IMR-90 (cell line): ENCODE measurements at regions not wholly inside any gene's neighbourhood (a gene's known extent, or its start where the extent isn't known, plus 50 kb on each side); places are given as distances from the start of the nearest gene placed in this dataset.

Experiments
- ATAC-seq: fragments of 200-7000 bp; cut with Tn5 transposase; 2 replicates; pipeline ENCODE4 v1.9.1; 2020; ENCODE audit warnings: low read depth, mild to moderate bottlenecking, moderate library complexity
- BruUV-seq: library from RNA; stranded (reverse); fragments of 400-500 nt; replicated peaks from 2 replicates; lab custom pipeline; 2021; lab: Mats Ljungman, UMichigan
- CTCF ChIA-PET: fragments of 300-600 bp; formaldehyde crosslinking; extraction: SDS; loops from one replicate; lab custom pipeline; 2021; ENCODE audit warnings: antibody characterized with exemption; lab: Yijun Ruan, JAX
- POLR2A ChIA-PET: fragments of 300-600 bp; sonication (Branson Sonifier 250); formaldehyde crosslinking; loops from one replicate; lab custom pipeline; 2022; ENCODE audit warnings: antibody characterized with exemption; ENCODE audit not compliant: unreplicated experiment; lab: Charles Lee
- DNase-seq: peaks from one replicate; pipeline ENCODE4 v3.0.0; 2013
- H2AFZ ChIP-seq: replicated peaks from 2 replicates; pipeline ENCODE3; 2013; ENCODE audit warnings: low read length, mild to moderate bottlenecking; ENCODE audit not compliant: poor library complexity
- H2AK5ac ChIP-seq: 2 replicates; pipeline ENCODE4 v1.6.1; 2013; ENCODE audit warnings: low read depth, low read length, inconsistent platforms
- H2AK9ac ChIP-seq: replicated peaks from 2 replicates; pipeline ENCODE3; 2013; ENCODE audit warnings: mild to moderate bottlenecking, low read depth, low read length, moderate library complexity; ENCODE audit not compliant: poor library complexity
- H2BK120ac ChIP-seq: 2 replicates; pipeline ENCODE4 v1.6.1; 2013; ENCODE audit warnings: low read depth, low read length, inconsistent platforms
- H2BK15ac ChIP-seq: 3 replicates; pipeline ENCODE4 v1.6.1; 2013; ENCODE audit warnings: low read depth, low read length, inconsistent platforms
- H2BK20ac ChIP-seq: 2 replicates; pipeline ENCODE4 v1.6.1; 2013; ENCODE audit warnings: low read depth, mild to moderate bottlenecking, inconsistent platforms, low read length, moderate library complexity
- H2BK5ac ChIP-seq: 2 replicates; pipeline ENCODE4 v1.6.1; 2013; ENCODE audit warnings: mild to moderate bottlenecking, low read depth, low read length, inconsistent platforms; ENCODE audit not compliant: poor library complexity, severe bottlenecking
- H3K14ac ChIP-seq: replicated peaks from 2 replicates; pipeline ENCODE4 v1.6.1; 2013; ENCODE audit warnings: low read depth, low read length, inconsistent platforms
- H3K18ac ChIP-seq: 2 replicates; pipeline ENCODE4 v1.6.1; 2013; ENCODE audit warnings: low read depth, low read length, control low read depth
- H3K23ac ChIP-seq: 2 replicates; pipeline ENCODE4 v1.6.1; 2013; ENCODE audit warnings: low read depth, low read length, inconsistent platforms
- H3K27ac ChIP-seq: 2 replicates; pipeline ENCODE4 v1.5.1; 2013; ENCODE audit warnings: mild to moderate bottlenecking, control low read depth, low read length; ENCODE audit not compliant: insufficient read depth
- H3K27me3 ChIP-seq: 2 replicates; pipeline ENCODE4 v1.6.1; 2013; ENCODE audit warnings: low read length; ENCODE audit not compliant: control insufficient read depth, insufficient read depth
- H3K36me3 ChIP-seq: 2 replicates; pipeline ENCODE4 v1.6.1; 2013; ENCODE audit warnings: low read length, mixed read lengths; ENCODE audit not compliant: control insufficient read depth, insufficient read depth
- H3K4ac ChIP-seq: 2 replicates; pipeline ENCODE4 v1.6.1; 2013; ENCODE audit warnings: low read depth, low read length, inconsistent platforms
- H3K4me1 ChIP-seq: 2 replicates; pipeline ENCODE4 v1.6.1; 2013; ENCODE audit warnings: low read length, mixed read lengths; ENCODE audit not compliant: control insufficient read depth, insufficient read depth
- H3K4me2 ChIP-seq: 2 replicates; pipeline ENCODE4 v1.6.1; 2013; ENCODE audit warnings: low read depth, mild to moderate bottlenecking, control low read depth, low read length, moderate library complexity
- H3K4me3 ChIP-seq: 2 replicates; pipeline ENCODE4 v1.5.1; 2013; ENCODE audit warnings: low read depth, mild to moderate bottlenecking, control low read depth, low read length, moderate library complexity; ENCODE audit not compliant: insufficient read depth
- H3K56ac ChIP-seq: 2 replicates; pipeline ENCODE4 v1.6.1; 2013; ENCODE audit warnings: low read length, inconsistent platforms; ENCODE audit not compliant: insufficient read depth; ENCODE audit errors: extremely low read depth
- H3K79me1 ChIP-seq, 2 experiments: 2 replicates each; pipeline ENCODE4 v1.6.1; 2013; ENCODE audit warnings: low read length in 2 of 2, inconsistent platforms in 1 of 2, low read depth in 1 of 2
- H3K9ac ChIP-seq: 2 replicates; pipeline ENCODE4 v1.6.1; 2013; ENCODE audit warnings: low read depth, low read length, control low read depth
- H3K9me1 ChIP-seq: 2 replicates; pipeline ENCODE4 v1.6.1; 2013; ENCODE audit warnings: low read length, inconsistent platforms; ENCODE audit not compliant: insufficient read depth
- H3K9me3 ChIP-seq: 2 replicates; pipeline ENCODE4 v1.6.1; 2013; ENCODE audit warnings: low read length; ENCODE audit not compliant: control insufficient read depth, insufficient read depth
- H4K20me1 ChIP-seq: 2 replicates; pipeline ENCODE4 v1.6.1; 2013; ENCODE audit warnings: low read length, inconsistent platforms; ENCODE audit not compliant: insufficient read depth
- H4K5ac ChIP-seq: 2 replicates; pipeline ENCODE4 v1.6.1; 2013; ENCODE audit warnings: mild to moderate bottlenecking, low read depth, low read length, control low read depth
- H4K8ac ChIP-seq, 2 experiments: 2 replicates each; pipeline ENCODE4 v1.6.1; 2013; ENCODE audit warnings: low read depth in 2 of 2, low read length in 2 of 2, control low read depth in 1 of 2, inconsistent platforms in 1 of 2
- H4K91ac ChIP-seq: 2 replicates; pipeline ENCODE4 v1.6.1; 2013; ENCODE audit warnings: low read depth, low read length, inconsistent platforms; ENCODE audit not compliant: insufficient read depth
- FOS ChIP-seq: fragments of 150-350 bp; IDR thresholded peaks from 2 replicates; pipeline ENCODE4 v1.6.1; 2016; ENCODE audit warnings: low read depth, low read length
- MAZ ChIP-seq: IDR thresholded peaks from 2 replicates; pipeline ENCODE4 v1.6.1; 2012; ENCODE audit warnings: low read depth, mild to moderate bottlenecking, low read length, improper control_type of control experiment, moderate library complexity, borderline replicate concordance
- RCOR1 ChIP-seq: IDR thresholded peaks from 2 replicates; pipeline ENCODE4 v1.6.1; 2012; ENCODE audit warnings: mild to moderate bottlenecking, low read length, improper control_type of control experiment; ENCODE audit not compliant: insufficient replicate concordance
- SMC3 ChIP-seq: fragments of 150-350 bp; IDR thresholded peaks from 2 replicates; pipeline ENCODE4 v1.6.1; 2016; ENCODE audit warnings: low read depth, mild to moderate bottlenecking, antibody characterized with exemption, low read length, moderate library complexity
- USF2 ChIP-seq: fragments of 150-350 bp; IDR thresholded peaks from 2 replicates; pipeline ENCODE4 v1.6.1; 2017; ENCODE audit warnings: mild to moderate bottlenecking, antibody characterized with exemption, low read length, low read depth
- WGBS, 2 experiments: methylation state at CpG; one replicate each; pipeline versions ENCODE4 v1.1.5 to v1.1.7; 2013; ENCODE audit warnings: missing lambda C conversion rate in 2 of 2; ENCODE audit not compliant: insufficient read length in 1 of 2; ENCODE audit errors: extremely low coverage in 2 of 2; 5-methylcytosine and 5-hydroxymethylcytosine counted together
- dilution Hi-C: fragments of 300-500 bp; cut with HindIII; formaldehyde crosslinking; loops from one replicate; pipeline ENCODE4 v1.14.3; 2018; ENCODE audit warnings: low sequenced_read_pairs; ENCODE audit not compliant: unreplicated experiment
- in situ Hi-C: fragments of 300-500 bp; cut with MboI; formaldehyde crosslinking; loops from 3 replicates; pipeline ENCODE4 v1.14.3; 2019; ENCODE audit warnings: low sequenced_read_pairs, inconsistent platforms, mixed read lengths
- intact Hi-C: fragments of 100-400 bp; cut with micrococcal nuclease; formaldehyde crosslinking; loops from 2 replicates; pipeline ENCODE4 v1.10.0; 2022

GRCh38 chr5:5981562-5981961, 396.8 kb downstream of the MED10 start:
- no peak overlapping the region for H2BK5ac ChIP-seq
- CTCF ChIA-PET, result no interaction called here
- H2BK120ac ChIP-seq, result no peak overlapping the region
- no peaks in the 10 kb centered on the region for H3K27me3 ChIP-seq
- TF ChIP-seq RCOR1 (no peak), MAZ (no peak), USF2 (no peak), SMC3 (no peak), FOS (no peak)
- H3K14ac ChIP-seq, result no peak overlapping the region
- H3K4me1 ChIP-seq, result no peaks in the 10 kb centered on the region
- H2AK9ac ChIP-seq, result no peak overlapping the region
- H4K8ac ChIP-seq, result no peak overlapping the region
- dilution Hi-C loops (no loop called here), intact Hi-C loops (no loop called here), in situ Hi-C loops (no loop called here)
- H2AK5ac ChIP-seq, result no peak overlapping the region
- H3K27ac ChIP-seq, result no peak overlapping the region
- no peaks in the 10 kb centered on the region for H3K9me1 ChIP-seq
- no peaks in the 10 kb centered on the region for H4K20me1 ChIP-seq
- WGBS, 2 experiments, result no CpG with 5 or more reads among the region's 2 CpGs
- no peaks in the 10 kb centered on the region for H3K36me3 ChIP-seq
- H3K9ac ChIP-seq, result no peak overlapping the region
- no peak overlapping the region for H3K4ac ChIP-seq
- H3K18ac ChIP-seq, result no peak overlapping the region
- H3K56ac ChIP-seq, result no peak overlapping the region
- no peak for ATAC-seq
- H2BK20ac ChIP-seq, result no peak overlapping the region
- no peak overlapping the region for H4K5ac ChIP-seq
- no peak overlapping the region for H2BK15ac ChIP-seq
- POLR2A ChIA-PET, result no interaction called here
- H4K91ac ChIP-seq, result no peak overlapping the region
- H3K23ac ChIP-seq, result no peak overlapping the region
- no TSS peak for BruUV-seq
- H3K79me1 ChIP-seq, result no peaks in the 10 kb centered on the region
- H3K4me2 ChIP-seq, result no peak overlapping the region
- DNase-seq, result no peak
- H2AFZ ChIP-seq, result no peak overlapping the region
- H3K4me3 ChIP-seq, result no peak overlapping the region
- peaks cover 13% of the 10 kb centered on the region; the same call in 1 of the 2 replicates for H3K9me3 ChIP-seq
